ENCODE measurements at regions not wholly inside any gene's neighbourhood (a gene's known extent, or its start where the extent isn't known, plus 50 kb on each side); places are given as distances from the start of the nearest gene placed in this dataset.
A peak's percentile ranks its signal among the peaks of the same experiment; 100 is the strongest.
"Not testable (repeated sequence)": the region's sequence is repeated elsewhere in the genome, so short reads cannot be mapped to it uniquely, and the experiment has no call there.

GRCh38 chr7:6939126-6939525, 113.1 kb upstream of the CCZ1B start:
- not testable (repeated sequence) for DNase-seq

DNA sequence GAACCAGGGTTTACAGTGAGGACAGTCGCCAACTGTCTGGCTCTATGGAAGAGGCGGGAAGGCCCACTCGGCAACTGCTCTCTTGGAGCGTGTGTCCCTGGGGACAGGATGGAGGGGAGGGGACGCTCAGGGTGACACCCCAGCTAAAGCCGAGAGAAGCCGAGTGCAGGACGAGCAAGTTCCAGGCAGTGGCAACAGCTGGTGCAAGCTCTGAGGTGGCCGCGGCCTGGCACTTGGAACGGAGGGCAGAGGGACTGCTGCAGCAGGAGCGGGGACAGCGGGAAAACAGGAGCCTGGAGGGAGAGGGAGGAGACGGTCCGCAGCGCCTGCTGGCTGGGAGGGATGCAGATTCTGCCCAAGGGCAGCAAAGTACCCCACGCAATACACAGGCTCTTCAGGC, 113.8 kb upstream of the CCZ1B start:
- not testable (repeated sequence) for DNase-seq

DNA sequence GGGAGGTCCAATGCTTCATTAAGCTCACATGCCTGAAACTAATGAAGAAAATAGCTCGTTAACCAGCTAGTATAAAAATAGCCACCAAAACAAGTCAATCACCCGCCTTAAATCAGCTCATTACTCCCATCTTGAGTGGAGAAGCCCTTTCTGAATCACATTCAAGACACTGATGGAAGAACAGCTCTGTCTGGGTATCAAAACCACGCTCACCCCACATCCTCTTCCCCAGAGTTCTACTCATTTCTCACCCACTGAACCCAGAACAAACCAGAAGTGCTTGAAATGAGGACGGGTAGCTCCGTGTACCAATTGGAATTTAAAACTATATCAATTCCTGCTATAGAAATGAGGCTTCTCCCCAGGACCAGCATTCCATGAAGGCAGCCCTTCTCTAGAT, 120.8 kb upstream of the CCZ1B start:
- not testable (repeated sequence) for DNase-seq

DNA sequence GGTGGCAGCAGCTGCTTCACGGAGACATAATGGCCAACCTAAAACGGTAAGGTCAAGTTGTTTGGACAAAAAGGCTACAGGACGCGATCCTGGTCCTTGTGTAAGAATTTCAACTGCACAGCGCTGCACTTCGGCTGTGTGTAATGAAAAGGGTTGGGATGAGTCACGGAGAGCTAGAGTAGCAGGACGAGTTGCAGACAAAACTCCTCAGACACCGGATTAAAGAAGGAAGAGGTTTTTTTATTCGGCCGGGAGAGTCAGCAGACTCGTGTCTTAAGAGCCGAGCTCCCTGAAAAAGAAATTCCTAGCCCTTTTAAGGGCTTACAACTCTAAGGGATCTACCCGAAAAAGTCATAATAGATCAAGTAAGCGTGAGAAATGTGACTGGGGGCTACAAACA, 124.2 kb upstream of the CCZ1B start:
- DNase-seq, result not testable (repeated sequence)

DNA sequence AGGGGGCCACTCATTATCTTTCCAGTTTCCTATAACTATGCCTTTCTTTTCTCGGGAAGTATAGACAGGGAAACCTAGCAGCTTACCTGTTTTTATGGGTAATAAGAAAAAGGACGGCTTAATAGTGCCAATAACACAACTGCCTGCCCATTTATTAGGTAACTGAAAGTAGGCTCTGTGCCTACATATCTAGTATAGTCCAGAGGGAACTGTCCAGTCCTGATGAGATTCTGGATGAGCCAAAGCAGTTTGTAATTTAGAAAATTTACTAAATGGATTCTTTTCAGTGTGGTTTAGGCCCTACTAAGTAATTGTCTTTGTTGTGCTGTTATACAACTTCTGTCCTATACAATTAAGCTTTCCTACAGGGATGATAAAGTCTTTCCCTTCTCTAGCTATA, 125.5 kb upstream of the CCZ1B start:
- not testable (repeated sequence) for DNase-seq

GRCh38 chr7:6953138-6953797, 127.2 kb upstream of the CCZ1B start:
- DNase-seq, result not testable (repeated sequence)

DNA sequence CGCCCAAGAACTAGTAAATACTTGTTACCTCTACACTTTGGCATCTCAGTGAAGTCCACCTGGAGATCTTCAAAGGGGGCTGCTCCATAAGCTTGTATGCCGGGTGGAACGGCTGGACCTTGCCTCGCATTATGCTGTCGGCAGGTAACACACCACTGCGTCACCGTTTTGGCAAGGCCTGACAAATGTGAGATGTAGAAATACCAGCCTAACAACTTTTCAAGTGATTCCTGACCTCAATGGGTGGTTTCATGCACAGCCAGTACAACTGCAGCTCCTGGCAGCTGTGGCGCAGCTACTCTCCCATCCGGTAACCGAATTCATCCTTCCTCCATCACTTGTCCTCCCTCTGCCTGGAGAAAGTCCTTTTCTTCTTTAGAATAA, 127.7 kb upstream of the CCZ1B start:
- not testable (repeated sequence) for DNase-seq

DNA sequence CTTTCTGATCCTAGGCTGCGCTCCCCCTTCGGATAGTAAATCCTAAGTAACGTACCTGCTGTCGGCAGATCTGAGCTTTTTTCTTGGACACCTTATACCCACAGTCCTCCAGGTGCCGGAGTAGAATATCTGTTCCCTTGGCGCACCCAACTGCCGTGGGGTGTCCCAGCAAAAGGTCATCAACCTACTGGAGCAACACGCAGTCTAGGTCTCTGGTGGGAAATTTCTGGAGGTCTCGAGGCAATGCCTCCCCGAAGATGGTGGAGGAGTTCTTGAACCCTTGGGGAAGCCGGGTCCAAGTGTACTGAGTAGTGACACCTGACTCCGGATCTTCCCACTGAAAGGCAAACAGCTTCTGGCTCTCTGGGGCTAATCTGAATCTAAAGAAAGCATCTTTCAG, 129.3 kb upstream of the CCZ1B start:
- DNase-seq, result not testable (repeated sequence)

DNA sequence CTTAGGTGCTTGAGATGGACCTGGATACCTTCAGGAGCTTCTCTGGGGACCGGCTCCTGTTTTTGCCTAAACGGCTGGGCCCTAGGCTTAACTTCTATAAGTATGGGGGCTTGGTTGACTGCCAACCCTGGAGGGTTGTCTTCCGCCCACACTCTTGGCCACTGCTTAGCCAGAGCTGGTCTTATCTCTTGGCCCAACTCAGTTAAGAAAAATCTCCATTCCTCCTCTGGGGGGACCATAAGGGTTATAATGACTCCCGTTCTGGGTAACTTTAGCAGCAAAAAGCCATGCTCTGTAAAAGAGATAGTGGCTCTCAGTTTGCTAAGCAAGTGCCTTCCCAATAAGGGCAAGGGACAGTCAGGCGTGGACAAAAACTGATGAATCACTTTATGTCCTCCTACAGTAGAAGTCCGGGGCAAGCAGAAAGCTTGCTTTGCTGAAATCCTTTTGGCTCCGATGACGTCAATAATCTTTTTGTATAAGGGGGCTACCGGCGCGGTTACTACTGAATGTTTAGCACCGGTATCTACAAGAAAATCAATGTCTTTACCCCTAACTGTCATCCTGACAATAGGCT, 130.0 kb upstream of the CCZ1B start:
- DNase-seq, result not testable (repeated sequence)

GRCh38 chr7:6958371-6958770, 132.3 kb upstream of the CCZ1B start:
- not testable (repeated sequence) for DNase-seq

GRCh38 chr7:6959942-6960341, 133.9 kb upstream of the CCZ1B start:
- not testable (repeated sequence) for DNase-seq

DNA sequence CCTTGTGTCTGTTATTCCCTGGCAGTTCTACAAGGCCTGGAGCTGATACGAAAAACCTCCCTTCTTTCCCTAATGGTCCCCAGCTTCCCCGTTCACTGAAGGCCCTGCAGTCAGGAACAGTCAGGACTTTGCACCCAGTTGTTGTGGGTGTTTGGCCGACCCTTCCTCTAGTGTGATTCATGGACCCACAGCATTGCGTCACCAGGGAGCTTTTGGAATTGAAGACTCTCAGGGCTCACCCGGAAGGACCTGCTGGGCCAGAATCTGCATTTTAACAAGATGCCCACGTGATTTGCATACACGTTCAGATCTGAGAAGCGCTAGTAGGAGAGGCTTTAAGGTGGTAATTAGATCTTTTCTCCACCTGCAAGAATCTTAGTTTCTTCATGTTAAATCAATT, 136.8 kb upstream of the CCZ1B start:
- DNase-seq, result not testable (repeated sequence)

DNA sequence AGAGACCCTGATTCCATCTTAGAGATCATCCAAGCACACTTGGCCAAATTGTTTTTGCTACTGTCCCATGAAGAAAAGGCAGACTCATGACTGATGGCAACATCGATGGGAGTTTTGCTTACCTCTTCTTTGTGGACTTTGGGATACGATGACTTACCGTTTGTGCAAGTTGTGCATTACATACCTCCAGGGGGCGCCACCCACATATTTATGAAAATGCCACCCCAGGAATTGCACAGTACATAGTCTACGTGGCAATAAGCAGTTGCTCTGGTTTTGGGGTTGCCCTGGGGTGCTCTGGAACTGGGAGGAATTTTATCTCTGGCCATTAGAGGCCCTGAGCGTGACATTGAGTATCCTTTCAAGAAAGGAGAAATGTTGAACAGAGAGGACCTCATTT, 139.0 kb upstream of the CCZ1B start:
- peak; percentile 55 to 64 for DNase-seq

GRCh38 chr7:6970180-6970579, 144.1 kb upstream of the CCZ1B start:
- not testable (repeated sequence) for DNase-seq

DNA sequence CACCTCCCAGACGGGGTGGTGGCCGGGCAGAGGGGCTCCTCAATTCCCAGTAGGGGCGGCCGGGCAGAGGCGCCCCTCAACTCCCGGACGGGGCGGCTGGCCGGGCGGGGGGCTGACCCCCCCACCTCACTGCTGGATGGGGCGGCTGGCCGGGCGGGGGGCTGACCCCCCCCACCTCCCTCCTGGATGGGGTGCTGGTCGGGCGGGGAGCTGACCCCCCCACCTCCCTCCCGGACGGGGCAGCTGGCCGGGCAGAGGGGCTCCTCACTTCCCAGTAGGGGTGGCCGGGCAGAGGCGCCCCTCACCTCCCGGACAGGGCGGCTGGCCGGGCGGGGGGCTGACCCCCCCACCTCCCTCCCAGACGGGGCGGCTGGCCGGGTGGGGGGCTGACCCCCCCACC, 148.8 kb upstream of the CCZ1B start:
- not testable (repeated sequence) for DNase-seq

DNA sequence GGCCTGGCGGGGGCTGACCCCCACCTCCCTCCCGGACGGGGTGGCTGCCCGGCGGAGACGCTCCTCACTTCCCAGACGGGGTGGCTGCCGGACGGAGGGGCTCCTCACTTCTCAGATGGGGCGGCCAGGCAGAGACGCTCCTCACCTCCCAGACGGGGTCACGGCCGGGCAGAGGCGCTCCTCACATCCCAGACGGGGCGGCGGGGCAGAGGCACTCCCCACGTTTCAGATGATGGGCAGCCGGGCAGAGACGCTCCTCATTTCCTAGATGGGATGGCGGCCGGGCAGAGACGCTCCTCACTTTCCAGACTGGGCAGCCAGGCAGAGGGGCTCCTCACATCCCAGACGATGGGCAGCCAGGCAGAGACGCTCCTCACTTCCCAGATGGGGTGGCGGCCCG, 149.3 kb upstream of the CCZ1B start:
- not testable (repeated sequence) for DNase-seq

DNA sequence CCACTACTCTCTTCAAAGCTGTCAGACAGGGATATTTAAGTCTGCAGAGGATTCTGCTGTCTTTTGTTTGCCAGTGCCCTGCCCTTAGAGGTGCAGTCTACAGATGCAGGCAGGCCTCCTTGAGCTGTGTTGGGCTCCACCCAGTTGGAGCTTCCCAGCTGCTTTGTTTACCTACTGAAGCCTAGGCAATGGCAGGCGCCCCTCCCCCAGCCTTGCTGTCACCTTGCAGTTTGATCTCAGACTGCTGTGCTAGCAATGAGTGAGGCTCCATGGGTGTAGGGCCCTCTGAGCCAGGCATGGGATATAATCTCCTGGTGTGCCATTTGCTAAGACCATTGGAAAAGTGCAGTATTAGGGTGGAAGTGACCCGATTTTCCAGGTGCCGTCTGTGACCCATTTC, 151.3 kb upstream of the CCZ1B start:
- not testable (repeated sequence) for DNase-seq

DNA sequence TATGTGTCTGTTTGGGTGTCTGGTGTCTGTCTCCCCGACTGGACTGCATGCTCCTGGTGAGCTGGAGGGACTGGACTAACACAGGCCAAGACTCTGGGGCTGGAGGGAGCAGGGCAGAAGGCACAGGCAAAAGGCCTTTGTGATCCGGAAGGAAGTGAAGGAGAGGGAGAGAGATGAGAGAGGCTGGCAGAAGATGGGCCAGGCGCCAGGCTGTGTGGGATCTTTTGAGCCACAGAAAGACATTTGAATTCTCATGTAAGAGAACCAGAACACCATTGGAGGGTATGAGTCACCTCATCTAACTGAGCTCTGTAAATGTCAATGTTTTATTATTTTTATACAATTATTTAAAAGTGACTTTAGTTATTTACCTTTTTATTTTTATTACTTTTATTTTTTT, 152.3 kb upstream of the CCZ1B start:
- not testable (repeated sequence) for DNase-seq

GRCh38 chr7:6979456-6979855, 153.4 kb upstream of the CCZ1B start:
- not testable (repeated sequence) for DNase-seq

DNA sequence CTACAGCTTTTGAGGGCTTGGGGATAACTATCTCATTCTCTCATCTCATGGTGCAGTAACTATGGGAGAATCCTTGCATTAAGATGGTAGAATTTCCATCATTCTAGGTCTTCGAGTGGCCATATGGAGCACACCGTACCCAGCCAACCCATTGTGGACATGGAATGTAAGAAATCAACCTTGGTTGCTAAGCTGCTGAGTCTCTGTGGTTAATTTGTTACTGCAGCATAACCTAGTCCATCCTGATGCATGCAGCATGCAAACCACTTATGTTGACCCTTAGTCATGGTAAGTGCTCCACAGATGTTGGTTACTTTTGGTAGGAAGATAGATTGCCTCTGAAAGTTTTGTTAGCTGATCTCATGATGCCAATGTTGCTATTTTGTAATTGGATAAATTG, 156.3 kb upstream of the CCZ1B start:
- not testable (repeated sequence) for DNase-seq

- not testable (repeated sequence) for DNase-seq
Observed at GRCh38 chr7:6986892-6987291, 160.8 kb upstream of the CCZ1B start.

DNA sequence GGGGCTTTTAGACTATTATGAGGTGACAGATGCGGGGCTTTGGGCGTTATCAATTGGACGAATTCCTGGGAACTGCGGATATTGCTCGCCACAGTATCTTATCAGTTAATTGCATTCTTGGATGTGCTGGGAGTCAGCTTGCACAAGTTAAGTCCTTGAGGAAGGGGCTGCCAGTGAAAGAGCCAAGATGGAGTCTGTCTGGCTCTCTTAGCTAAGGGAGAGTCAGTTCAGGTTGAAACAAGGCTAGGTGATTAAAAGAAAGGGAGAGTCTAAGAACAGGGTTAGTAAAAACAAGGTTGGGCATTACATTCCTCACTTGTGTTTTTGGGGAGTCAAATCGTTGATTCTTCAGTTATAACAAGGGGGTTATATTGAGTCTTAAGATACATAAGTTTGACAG, 162.5 kb upstream of the CCZ1B start:
- not testable (repeated sequence) for DNase-seq

DNA sequence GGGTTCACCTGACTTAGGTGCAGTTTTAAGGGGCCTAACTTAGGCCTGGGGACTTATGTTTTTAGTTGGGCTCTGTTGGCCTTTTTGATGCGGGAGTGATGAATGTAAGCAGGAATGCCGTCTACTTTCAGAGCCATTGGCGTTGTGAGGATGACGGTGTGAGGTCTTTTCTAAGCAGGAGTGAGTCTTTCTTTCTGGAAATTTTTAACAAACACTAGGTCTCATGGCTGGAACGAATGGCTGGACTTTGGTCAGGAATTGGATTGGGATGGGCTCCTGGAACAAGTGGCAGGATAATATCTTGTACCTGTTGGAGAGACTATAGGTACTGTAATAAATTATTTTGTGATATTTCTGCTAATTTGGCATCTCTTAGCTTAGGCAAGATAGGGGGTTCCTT, 163.9 kb upstream of the CCZ1B start:
- not testable (repeated sequence) for DNase-seq

DNA sequence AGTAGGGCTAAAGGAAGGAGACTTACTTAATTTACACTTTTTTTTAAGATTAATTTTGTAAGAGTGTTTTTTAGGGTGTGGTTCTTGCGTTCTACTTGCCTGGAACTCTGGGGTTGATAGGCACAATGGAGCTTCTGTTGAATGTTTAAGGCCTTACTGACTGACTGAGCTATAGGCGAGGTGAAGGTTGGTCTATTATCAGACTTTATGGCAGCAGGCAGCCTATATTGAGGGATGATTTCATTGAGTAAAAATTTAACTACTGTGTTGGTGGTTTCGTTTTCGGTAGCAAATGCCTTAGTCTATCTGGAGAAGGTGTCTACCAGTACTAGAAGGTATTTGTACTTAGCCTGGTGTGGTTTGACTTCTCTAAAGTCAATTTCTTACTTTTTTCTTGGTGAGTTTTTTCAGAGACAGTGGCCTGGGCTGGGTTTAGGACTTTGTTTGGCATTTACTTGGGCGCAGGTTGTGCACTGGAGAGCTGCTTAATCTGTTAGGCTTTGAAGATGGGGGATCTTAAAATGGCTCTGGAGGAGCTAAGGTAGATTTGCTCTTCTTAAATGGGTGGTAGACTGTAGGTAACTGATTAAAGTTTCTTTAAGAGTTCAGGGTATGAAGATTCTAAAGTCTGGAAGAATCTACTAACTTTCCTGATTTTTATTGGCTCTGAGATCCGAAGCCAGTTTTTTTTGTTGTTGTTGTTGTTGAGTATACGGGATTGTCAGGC, 164.5 kb upstream of the CCZ1B start:
- DNase-seq, result not testable (repeated sequence)

All from activated CD4-positive, alpha-beta T cell treated with anti-CD3 and anti-CD28 coated beads, Interleukin-2, amount 50 U/mL, for 4 hours (primary cell).